IMR-90 (cell line): ENCODE measurements at regions not wholly inside any gene's neighbourhood (a gene's known extent, or its start where the extent isn't known, plus 50 kb on each side); places are given as distances from the start of the nearest gene placed in this dataset.

Experiments
- ATAC-seq: fragments of 200-7000 bp; cut with Tn5 transposase; 2 replicates; pipeline ENCODE4 v1.9.1; 2020; ENCODE audit warnings: low read depth, mild to moderate bottlenecking, moderate library complexity
- BruUV-seq: library from RNA; stranded (reverse); fragments of 400-500 nt; replicated peaks from 2 replicates; lab custom pipeline; 2021; lab: Mats Ljungman, UMichigan
- CTCF ChIA-PET: fragments of 300-600 bp; formaldehyde crosslinking; extraction: SDS; loops from one replicate; lab custom pipeline; 2021; ENCODE audit warnings: antibody characterized with exemption; lab: Yijun Ruan, JAX
- POLR2A ChIA-PET: fragments of 300-600 bp; sonication (Branson Sonifier 250); formaldehyde crosslinking; loops from one replicate; lab custom pipeline; 2022; ENCODE audit warnings: antibody characterized with exemption; ENCODE audit not compliant: unreplicated experiment; lab: Charles Lee
- DNase-seq: peaks from one replicate; pipeline ENCODE4 v3.0.0; 2013
- H2AFZ ChIP-seq: replicated peaks from 2 replicates; pipeline ENCODE3; 2013; ENCODE audit warnings: low read length, mild to moderate bottlenecking; ENCODE audit not compliant: poor library complexity
- H2AK5ac ChIP-seq: 2 replicates; pipeline ENCODE4 v1.6.1; 2013; ENCODE audit warnings: low read depth, low read length, inconsistent platforms
- H2AK9ac ChIP-seq: replicated peaks from 2 replicates; pipeline ENCODE3; 2013; ENCODE audit warnings: mild to moderate bottlenecking, low read depth, low read length, moderate library complexity; ENCODE audit not compliant: poor library complexity
- H2BK120ac ChIP-seq: 2 replicates; pipeline ENCODE4 v1.6.1; 2013; ENCODE audit warnings: low read depth, low read length, inconsistent platforms
- H2BK15ac ChIP-seq: 3 replicates; pipeline ENCODE4 v1.6.1; 2013; ENCODE audit warnings: low read depth, low read length, inconsistent platforms
- H2BK20ac ChIP-seq: 2 replicates; pipeline ENCODE4 v1.6.1; 2013; ENCODE audit warnings: low read depth, mild to moderate bottlenecking, inconsistent platforms, low read length, moderate library complexity
- H2BK5ac ChIP-seq: 2 replicates; pipeline ENCODE4 v1.6.1; 2013; ENCODE audit warnings: mild to moderate bottlenecking, low read depth, low read length, inconsistent platforms; ENCODE audit not compliant: poor library complexity, severe bottlenecking
- H3K14ac ChIP-seq: replicated peaks from 2 replicates; pipeline ENCODE4 v1.6.1; 2013; ENCODE audit warnings: low read depth, low read length, inconsistent platforms
- H3K18ac ChIP-seq: 2 replicates; pipeline ENCODE4 v1.6.1; 2013; ENCODE audit warnings: low read depth, low read length, control low read depth
- H3K23ac ChIP-seq: 2 replicates; pipeline ENCODE4 v1.6.1; 2013; ENCODE audit warnings: low read depth, low read length, inconsistent platforms
- H3K27ac ChIP-seq: 2 replicates; pipeline ENCODE4 v1.5.1; 2013; ENCODE audit warnings: mild to moderate bottlenecking, control low read depth, low read length; ENCODE audit not compliant: insufficient read depth
- H3K27me3 ChIP-seq: 2 replicates; pipeline ENCODE4 v1.6.1; 2013; ENCODE audit warnings: low read length; ENCODE audit not compliant: control insufficient read depth, insufficient read depth
- H3K36me3 ChIP-seq: 2 replicates; pipeline ENCODE4 v1.6.1; 2013; ENCODE audit warnings: low read length, mixed read lengths; ENCODE audit not compliant: control insufficient read depth, insufficient read depth
- H3K4ac ChIP-seq: 2 replicates; pipeline ENCODE4 v1.6.1; 2013; ENCODE audit warnings: low read depth, low read length, inconsistent platforms
- H3K4me1 ChIP-seq: 2 replicates; pipeline ENCODE4 v1.6.1; 2013; ENCODE audit warnings: low read length, mixed read lengths; ENCODE audit not compliant: control insufficient read depth, insufficient read depth
- H3K4me2 ChIP-seq: 2 replicates; pipeline ENCODE4 v1.6.1; 2013; ENCODE audit warnings: low read depth, mild to moderate bottlenecking, control low read depth, low read length, moderate library complexity
- H3K4me3 ChIP-seq: 2 replicates; pipeline ENCODE4 v1.5.1; 2013; ENCODE audit warnings: low read depth, mild to moderate bottlenecking, control low read depth, low read length, moderate library complexity; ENCODE audit not compliant: insufficient read depth
- H3K56ac ChIP-seq: 2 replicates; pipeline ENCODE4 v1.6.1; 2013; ENCODE audit warnings: low read length, inconsistent platforms; ENCODE audit not compliant: insufficient read depth; ENCODE audit errors: extremely low read depth
- H3K79me1 ChIP-seq, 2 experiments: 2 replicates each; pipeline ENCODE4 v1.6.1; 2013; ENCODE audit warnings: low read length in 2 of 2, inconsistent platforms in 1 of 2, low read depth in 1 of 2
- H3K9ac ChIP-seq: 2 replicates; pipeline ENCODE4 v1.6.1; 2013; ENCODE audit warnings: low read depth, low read length, control low read depth
- H3K9me1 ChIP-seq: 2 replicates; pipeline ENCODE4 v1.6.1; 2013; ENCODE audit warnings: low read length, inconsistent platforms; ENCODE audit not compliant: insufficient read depth
- H3K9me3 ChIP-seq: 2 replicates; pipeline ENCODE4 v1.6.1; 2013; ENCODE audit warnings: low read length; ENCODE audit not compliant: control insufficient read depth, insufficient read depth
- H4K20me1 ChIP-seq: 2 replicates; pipeline ENCODE4 v1.6.1; 2013; ENCODE audit warnings: low read length, inconsistent platforms; ENCODE audit not compliant: insufficient read depth
- H4K5ac ChIP-seq: 2 replicates; pipeline ENCODE4 v1.6.1; 2013; ENCODE audit warnings: mild to moderate bottlenecking, low read depth, low read length, control low read depth
- H4K8ac ChIP-seq, 2 experiments: 2 replicates each; pipeline ENCODE4 v1.6.1; 2013; ENCODE audit warnings: low read depth in 2 of 2, low read length in 2 of 2, control low read depth in 1 of 2, inconsistent platforms in 1 of 2
- H4K91ac ChIP-seq: 2 replicates; pipeline ENCODE4 v1.6.1; 2013; ENCODE audit warnings: low read depth, low read length, inconsistent platforms; ENCODE audit not compliant: insufficient read depth
- BHLHE40 ChIP-seq: fragments of 150-350 bp; IDR thresholded peaks from 2 replicates; pipeline ENCODE4 v1.6.1; 2016; ENCODE audit warnings: mild to moderate bottlenecking, low read depth, low read length
- CHD1 ChIP-seq: IDR thresholded peaks from 2 replicates; pipeline ENCODE4 v1.6.1; 2012; ENCODE audit warnings: low read depth, low read length, improper control_type of control experiment
- ELK1 ChIP-seq: fragments of 150-350 bp; IDR thresholded peaks from 2 replicates; pipeline ENCODE4 v1.6.1; 2016; ENCODE audit warnings: low read depth, mild to moderate bottlenecking, low read length, moderate library complexity, borderline replicate concordance
- FOS ChIP-seq: fragments of 150-350 bp; IDR thresholded peaks from 2 replicates; pipeline ENCODE4 v1.6.1; 2016; ENCODE audit warnings: low read depth, low read length
- MAZ ChIP-seq: IDR thresholded peaks from 2 replicates; pipeline ENCODE4 v1.6.1; 2012; ENCODE audit warnings: low read depth, mild to moderate bottlenecking, low read length, improper control_type of control experiment, moderate library complexity, borderline replicate concordance
- POLR2A ChIP-seq: IDR thresholded peaks from 2 replicates; pipeline ENCODE4 v1.6.1; 2012; ENCODE audit warnings: mild to moderate bottlenecking, low read depth, low read length
- WGBS, 2 experiments: methylation state at CpG; one replicate each; pipeline versions ENCODE4 v1.1.5 to v1.1.7; 2013; ENCODE audit warnings: missing lambda C conversion rate in 2 of 2; ENCODE audit not compliant: insufficient read length in 1 of 2; ENCODE audit errors: extremely low coverage in 2 of 2; 5-methylcytosine and 5-hydroxymethylcytosine counted together
- dilution Hi-C: fragments of 300-500 bp; cut with HindIII; formaldehyde crosslinking; loops from one replicate; pipeline ENCODE4 v1.14.3; 2018; ENCODE audit warnings: low sequenced_read_pairs; ENCODE audit not compliant: unreplicated experiment
- in situ Hi-C: fragments of 300-500 bp; cut with MboI; formaldehyde crosslinking; loops from 3 replicates; pipeline ENCODE4 v1.14.3; 2019; ENCODE audit warnings: low sequenced_read_pairs, inconsistent platforms, mixed read lengths
- intact Hi-C: fragments of 100-400 bp; cut with micrococcal nuclease; formaldehyde crosslinking; loops from 2 replicates; pipeline ENCODE4 v1.10.0; 2022

GRCh38 chr3:174342171-174342570 lies 517.0 kb upstream of the NAALADL2 start:
- Histone ChIP-seq H3K4me2 (no peak overlapping the region), H4K91ac (no peak overlapping the region), H3K4me1 (peaks cover 2% of the 10 kb centered on the region; the same call in 1 of the 2 replicates), H3K9ac (no peak overlapping the region), H3K27ac (no peak overlapping the region), H4K20me1 (no peaks in the 10 kb centered on the region), H3K23ac (no peak overlapping the region), H3K4ac (no peak overlapping the region), H3K27me3 (no peaks in the 10 kb centered on the region), H2BK15ac (0 out of 3 replicates have a peak overlapping the region, but pooled peaks have one; percentile 47), H2AK9ac (no peak overlapping the region), H2BK20ac (peak overlapping the region; percentile 8; the same call in 1 of the 2 replicates), H3K18ac (peak overlapping the region; percentile 26; the same call in 1 of the 2 replicates), H2BK5ac (no peak overlapping the region), H2AK5ac (no peak overlapping the region), H2BK120ac (no peak overlapping the region), H3K36me3 (no peaks in the 10 kb centered on the region), H4K8ac (no peak overlapping the region), H2AFZ (no peak overlapping the region), H3K9me1 (no peaks in the 10 kb centered on the region), H3K9me3 (no peaks in the 10 kb centered on the region), H3K14ac (no peak overlapping the region), H3K56ac (no peak overlapping the region), H3K79me1 (no peaks in the 10 kb centered on the region), H3K4me3 (no peak overlapping the region), H4K5ac (no peak overlapping the region)
- POLR2A ChIA-PET: no interaction called here
- CTCF ChIA-PET: interaction anchor here (1.4 kb wide), 1 partner anchor 16 kb away, joined by 3 read pairs; no protein-coding TSS in a partner anchor
- ATAC-seq (no peak), DNase-seq (peak; percentile 7)
- TF ChIP-seq ELK1 (no peak), POLR2A (no peak), MAZ (no peak), CHD1 (no peak), FOS (no peak), BHLHE40 (no peak)
- in situ Hi-C loops: no loop called here
- dilution Hi-C loops: no loop called here
- intact Hi-C loops: no loop called here
- no TSS peak for BruUV-seq
- no CpG with 5 or more reads among the region's 2 CpGs for WGBS, 2 experiments
